H9 (cell line): ENCODE measurements at regions not wholly inside any gene's neighbourhood (a gene's known extent, or its start where the extent isn't known, plus 50 kb on each side); places are given as distances from the start of the nearest gene placed in this dataset.

Experiments
- DNase-seq: peaks from one replicate; pipeline ENCODE4 v3.0.0-alpha.2; 2017
- H2AFZ ChIP-seq: one replicate; pipeline ENCODE4 v1.6.1; 2013; ENCODE audit warnings: mild to moderate bottlenecking, low read length, control low read depth, moderate library complexity
- H2AK5ac ChIP-seq: 2 replicates; pipeline ENCODE4 v1.6.1; 2013; ENCODE audit warnings: low read length, control low read depth, mixed read lengths; ENCODE audit not compliant: insufficient read length
- H2BK120ac ChIP-seq: one replicate; pipeline ENCODE4 v1.6.1; 2013; ENCODE audit warnings: low read depth, mild to moderate bottlenecking, low read length, control low read depth, inconsistent platforms; ENCODE audit not compliant: poor library complexity, severe bottlenecking
- H2BK12ac ChIP-seq: 2 replicates; pipeline ENCODE4 v1.6.1; 2013; ENCODE audit warnings: low read length, control low read depth, mixed read lengths, low read depth; ENCODE audit not compliant: insufficient read length
- H2BK15ac ChIP-seq: 2 replicates; pipeline ENCODE4 v1.6.1; 2013; ENCODE audit warnings: low read depth, low read length, control low read depth
- H2BK20ac ChIP-seq: one replicate; pipeline ENCODE4 v1.6.1; 2013; ENCODE audit warnings: low read depth, mild to moderate bottlenecking, low read length, control low read depth, inconsistent platforms; ENCODE audit not compliant: poor library complexity, severe bottlenecking
- H2BK5ac ChIP-seq: 2 replicates; pipeline ENCODE4 v1.6.1; 2013; ENCODE audit warnings: low read length, control low read depth, mixed read lengths; ENCODE audit not compliant: insufficient read length
- H3K14ac ChIP-seq: 2 replicates; pipeline ENCODE4 v1.6.1; 2013; ENCODE audit warnings: low read length, control low read depth; ENCODE audit not compliant: insufficient read depth
- H3K18ac ChIP-seq: 2 replicates; pipeline ENCODE4 v1.6.1; 2013; ENCODE audit warnings: low read depth, mild to moderate bottlenecking, mixed read lengths, low read length, control low read depth; ENCODE audit not compliant: insufficient read length
- H3K23ac ChIP-seq: 2 replicates; pipeline ENCODE4 v1.6.1; 2013; ENCODE audit warnings: low read length, control low read depth, mixed read lengths, low read depth; ENCODE audit not compliant: insufficient read length
- H3K23me2 ChIP-seq: 2 replicates; pipeline ENCODE4 v1.6.1; 2013; ENCODE audit warnings: low read depth, mild to moderate bottlenecking, mixed read lengths, low read length, control low read depth; ENCODE audit not compliant: insufficient read length, poor library complexity, severe bottlenecking
- H3K27ac ChIP-seq: 2 replicates; pipeline ENCODE4 v1.5.1; 2013; ENCODE audit warnings: low read length, control low read depth, mixed read lengths, low read depth; ENCODE audit not compliant: insufficient read length
- H3K27me3 ChIP-seq: 2 replicates; pipeline ENCODE4 v1.6.1; 2013; ENCODE audit warnings: low read length, control low read depth, inconsistent platforms; ENCODE audit not compliant: insufficient read depth
- H3K4ac ChIP-seq: 2 replicates; pipeline ENCODE4 v1.6.1; 2013; ENCODE audit warnings: low read depth, mild to moderate bottlenecking, control low read depth, inconsistent platforms, low read length, moderate library complexity
- H3K4me1 ChIP-seq: 2 replicates; pipeline ENCODE4 v1.6.1; 2013; ENCODE audit warnings: low read length, control low read depth, inconsistent platforms; ENCODE audit not compliant: insufficient read depth
- H3K4me2 ChIP-seq: 2 replicates; pipeline ENCODE4 v1.6.1; 2013; ENCODE audit warnings: low read length, control low read depth, mixed read lengths; ENCODE audit not compliant: insufficient read length, insufficient read depth
- H3K56ac ChIP-seq: 2 replicates; pipeline ENCODE4 v1.6.1; 2013; ENCODE audit warnings: low read depth, mild to moderate bottlenecking, mixed read lengths, low read length, control low read depth; ENCODE audit not compliant: insufficient read length
- H3K79me1 ChIP-seq: 2 replicates; pipeline ENCODE4 v1.6.1; 2013; ENCODE audit warnings: low read depth, mild to moderate bottlenecking, moderate library complexity, low read length, control low read depth, inconsistent platforms; ENCODE audit not compliant: insufficient read depth, poor library complexity, severe bottlenecking
- H3K79me2 ChIP-seq: 2 replicates; pipeline ENCODE4 v1.6.1; 2013; ENCODE audit warnings: low read length, control low read depth, inconsistent platforms; ENCODE audit not compliant: insufficient read depth
- H3K9ac ChIP-seq: 2 replicates; pipeline ENCODE4 v1.6.1; 2013; ENCODE audit warnings: low read length, control low read depth, mixed read lengths; ENCODE audit not compliant: insufficient read length; ENCODE audit errors: extremely low read depth
- H3K9me3 ChIP-seq: one replicate; pipeline ENCODE4 v1.6.1; 2013; ENCODE audit warnings: low read depth, low read length, inconsistent platforms; ENCODE audit not compliant: control insufficient read depth
- H3T11ph ChIP-seq: one replicate; pipeline ENCODE4 v1.6.1; 2013; ENCODE audit warnings: mild to moderate bottlenecking, low read length, control low read depth, inconsistent platforms
- H4K20me1 ChIP-seq: one replicate; pipeline ENCODE4 v1.6.1; 2013; ENCODE audit not compliant: control insufficient read depth, insufficient read length, insufficient read depth
- H4K5ac ChIP-seq: 2 replicates; pipeline ENCODE4 v1.6.1; 2013; ENCODE audit warnings: low read depth, mild to moderate bottlenecking, mixed read lengths, low read length, control low read depth; ENCODE audit not compliant: insufficient read length
- H4K8ac ChIP-seq: replicated peaks from 2 replicates; pipeline ENCODE4 v1.6.1; 2013; ENCODE audit warnings: low read length, control low read depth, mixed read lengths, low read depth; ENCODE audit not compliant: insufficient read length
- H4K91ac ChIP-seq: 2 replicates; pipeline ENCODE4 v1.6.1; 2013; ENCODE audit warnings: low read depth, mild to moderate bottlenecking, moderate library complexity, mixed read lengths, low read length, control low read depth; ENCODE audit not compliant: insufficient read length
- H3K27ac Mint-ChIP-seq, 3 experiments: 2 replicates in 2 of 3; 3 replicates in 1 of 3; pipeline ENCODE4 v1.8.0; 2020 to 2021; ENCODE audit warnings: mixed read lengths in 3 of 3, mild to moderate bottlenecking in 1 of 3, moderate library complexity in 1 of 3
- H3K27me3 Mint-ChIP-seq: 2 replicates; pipeline ENCODE4 v1.8.0; 2021; ENCODE audit warnings: low read depth, mild to moderate bottlenecking, moderate library complexity, mixed read lengths
- H3K36me3 Mint-ChIP-seq, 3 experiments: 2 replicates in 2 of 3; 3 replicates in 1 of 3; pipeline ENCODE4 v1.8.0; 2020 to 2021; ENCODE audit warnings: low read depth in 3 of 3, mixed read lengths in 3 of 3; ENCODE audit not compliant: insufficient read depth in 1 of 3
- H3K4me1 Mint-ChIP-seq, 2 experiments: 2 replicates each; pipeline ENCODE4 v1.8.0; 2020; ENCODE audit warnings: mixed read lengths in 2 of 2
- H3K4me3 Mint-ChIP-seq, 2 experiments: 2 replicates in 1 of 2; 3 replicates in 1 of 2; pipeline ENCODE4 v1.8.0; 2020 to 2021; ENCODE audit warnings: mild to moderate bottlenecking in 2 of 2, mixed read lengths in 2 of 2, moderate library complexity in 1 of 2
- H3K9me3 Mint-ChIP-seq, 2 experiments: 2 replicates in 1 of 2; 3 replicates in 1 of 2; pipeline ENCODE4 v1.8.0; 2020; ENCODE audit warnings: mild to moderate bottlenecking in 2 of 2, mixed read lengths in 2 of 2, moderate library complexity in 1 of 2
- WGBS: extraction: QIAGEN DNeasy Blood & Tissue Kit; methylation state at CpG from one replicate; pipeline ENCODE4 v1.1.7; 2013; ENCODE audit warnings: missing lambda C conversion rate, low lambda C conversion rate, mixed read lengths; ENCODE audit not compliant: insufficient read length; ENCODE audit errors: extremely low coverage; 5-methylcytosine and 5-hydroxymethylcytosine counted together
- TF ChIP-seq, protein P1 (sequence below): fragments of 200-600 bp; sonication (generic); conservative IDR thresholded peaks from 3 replicates; pipeline ENCODE4 v1.8.0; 2021; ENCODE audit warnings: antibody characterized with exemption, mild to moderate bottlenecking

DNA sequence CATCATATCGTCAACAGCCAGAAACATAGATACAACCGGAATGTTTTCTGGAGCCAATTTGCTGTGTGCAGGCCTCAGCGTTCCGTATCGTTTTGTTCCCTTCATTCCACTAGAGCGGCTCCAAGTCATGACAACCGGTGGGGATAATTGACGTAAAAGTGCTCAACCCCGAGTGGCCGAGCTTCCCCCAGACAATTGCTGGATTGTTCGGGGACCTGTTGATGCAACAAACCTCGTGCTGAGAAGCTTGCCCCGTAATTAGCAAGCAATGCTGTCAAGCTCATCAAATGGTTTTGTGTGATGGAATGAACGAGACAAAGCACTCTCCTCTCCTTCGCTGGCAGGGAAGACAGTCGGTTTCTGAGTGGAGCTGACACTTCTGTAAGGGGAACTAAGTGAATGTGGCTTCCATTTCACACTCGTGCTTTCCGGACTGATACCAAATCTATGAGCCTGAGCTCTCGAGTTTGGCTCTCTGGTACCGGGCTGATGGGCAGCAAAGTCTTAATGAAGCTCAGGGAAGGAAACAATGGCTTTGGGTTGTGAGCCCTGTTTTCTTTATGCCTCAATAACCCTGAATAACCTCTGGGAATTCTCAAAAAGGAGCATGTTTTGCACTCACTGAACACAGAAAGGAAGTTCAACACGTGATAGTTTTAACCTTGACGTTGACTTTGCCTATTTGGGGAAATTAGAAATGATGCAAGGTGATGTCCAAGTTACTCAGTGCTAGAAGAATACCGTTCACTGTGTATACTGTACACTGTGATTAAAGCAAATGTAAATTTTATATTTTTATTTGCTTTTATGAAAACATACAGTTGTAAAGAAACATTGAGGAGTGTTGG, 220.5 kb downstream of the BAMBI start:
- Histone ChIP-seq H2BK12ac (no peak overlapping the region), H3K27ac (no peak overlapping the region), H2AK5ac (no peak overlapping the region), H2BK20ac (no peak overlapping the region), H3K4me1 (no peaks in the 10 kb centered on the region), H2BK5ac (no peak overlapping the region), H3K23me2 (no peaks in the 10 kb centered on the region), H3K9me3 (peaks cover 6% of the 10 kb centered on the region), H2BK120ac (no peak overlapping the region), H3K56ac (no peak overlapping the region), H2AFZ (no peak overlapping the region), H2BK15ac (no peak overlapping the region), H3K9ac (no peak overlapping the region), H3K18ac (no peak overlapping the region), H4K20me1 (no peaks in the 10 kb centered on the region), H4K5ac (no peak overlapping the region), H3K79me2 (no peaks in the 10 kb centered on the region), H3K4ac (no peak overlapping the region), H3K4me2 (no peak overlapping the region), H3K27me3 (no peaks in the 10 kb centered on the region), H4K91ac (no peak overlapping the region), H3T11ph (no peak overlapping the region), H3K79me1 (no peaks in the 10 kb centered on the region), H3K14ac (no peak overlapping the region), H3K23ac (no peak overlapping the region), H4K8ac (no peak overlapping the region)
- peaks cover 9 to 12% of the 10 kb centered on the region in 2 experiments for H3K9me3 Mint-ChIP-seq
- no CpG with 5 or more reads among the region's 23 CpGs for WGBS
- TF ChIP-seq, protein P1, sequence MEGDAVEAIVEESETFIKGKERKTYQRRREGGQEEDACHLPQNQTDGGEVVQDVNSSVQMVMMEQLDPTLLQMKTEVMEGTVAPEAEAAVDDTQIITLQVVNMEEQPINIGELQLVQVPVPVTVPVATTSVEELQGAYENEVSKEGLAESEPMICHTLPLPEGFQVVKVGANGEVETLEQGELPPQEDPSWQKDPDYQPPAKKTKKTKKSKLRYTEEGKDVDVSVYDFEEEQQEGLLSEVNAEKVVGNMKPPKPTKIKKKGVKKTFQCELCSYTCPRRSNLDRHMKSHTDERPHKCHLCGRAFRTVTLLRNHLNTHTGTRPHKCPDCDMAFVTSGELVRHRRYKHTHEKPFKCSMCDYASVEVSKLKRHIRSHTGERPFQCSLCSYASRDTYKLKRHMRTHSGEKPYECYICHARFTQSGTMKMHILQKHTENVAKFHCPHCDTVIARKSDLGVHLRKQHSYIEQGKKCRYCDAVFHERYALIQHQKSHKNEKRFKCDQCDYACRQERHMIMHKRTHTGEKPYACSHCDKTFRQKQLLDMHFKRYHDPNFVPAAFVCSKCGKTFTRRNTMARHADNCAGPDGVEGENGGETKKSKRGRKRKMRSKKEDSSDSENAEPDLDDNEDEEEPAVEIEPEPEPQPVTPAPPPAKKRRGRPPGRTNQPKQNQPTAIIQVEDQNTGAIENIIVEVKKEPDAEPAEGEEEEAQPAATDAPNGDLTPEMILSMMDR = no peak
- H3K4me1 Mint-ChIP-seq = peaks cover 0 to 6% of the 10 kb centered on the region in 2 experiments; a peak in 1 of 4 replicates
- no peak overlapping the region; a peak in 1 of 7 replicates for H3K27ac Mint-ChIP-seq
- DNase-seq = no peak
- H3K36me3 Mint-ChIP-seq = peaks cover 10 to 21% (median 12%) of the 10 kb centered on the region in 3 experiments; a peak in 5 of 7 replicates
- H3K4me3 Mint-ChIP-seq = no peak overlapping the region
- no peaks in the 10 kb centered on the region for H3K27me3 Mint-ChIP-seq
